CD14-positive monocyte (primary cell): ENCODE measurements at regions not wholly inside any gene's neighbourhood (a gene's known extent, or its start where the extent isn't known, plus 50 kb on each side); places are given as distances from the start of the nearest gene placed in this dataset.

Source experiments
- DNase-seq, 3 donors: peaks; one replicate each; pipeline ENCODE4 v3.0.0-alpha.2; 2011 to 2022
- H2AFZ ChIP-seq: 2 replicates; pipeline ENCODE4 v1.6.0; 2012; ENCODE audit warnings: mild to moderate bottlenecking, low read depth, low read length, inconsistent platforms; ENCODE audit not compliant: insufficient read depth, poor library complexity, severe bottlenecking
- H3K27ac ChIP-seq, 2 donors: 1 replicate in 1 of 2; 2 replicates in 1 of 2; pipeline ENCODE4 v1.5.1; 2012 to 2013; ENCODE audit warnings: low read length in 2 of 2, control low read depth in 1 of 2, inconsistent platforms in 1 of 2, low read depth in 1 of 2, mild to moderate bottlenecking in 1 of 2
- H3K27me3 ChIP-seq, 2 donors: one replicate each; pipeline versions ENCODE4 v1.6.0 to v1.6.1; 2011 to 2013; ENCODE audit warnings: low read length in 2 of 2; ENCODE audit not compliant: control insufficient read depth in 2 of 2, insufficient read depth in 2 of 2
- H3K36me3 ChIP-seq, 2 donors: replicated peaks in 1 of 2; 1 replicate in 1 of 2; 2 replicates in 1 of 2; pipeline versions ENCODE4 v1.5.1 to v1.6.1; 2012 to 2013; ENCODE audit warnings: low read length in 2 of 2, control low read depth in 1 of 2, inconsistent platforms in 1 of 2, mild to moderate bottlenecking in 1 of 2; ENCODE audit not compliant: insufficient read depth in 2 of 2, control insufficient read depth in 1 of 2
- H3K4me1 ChIP-seq, 2 donors: 1 replicate in 1 of 2; 2 replicates in 1 of 2; pipeline versions ENCODE4 v1.5.1 to v1.6.1; 2012 to 2013; ENCODE audit warnings: low read length in 2 of 2, control low read depth in 1 of 2, inconsistent platforms in 1 of 2, mild to moderate bottlenecking in 1 of 2, moderate library complexity in 1 of 2; ENCODE audit not compliant: insufficient read depth in 2 of 2, control insufficient read depth in 1 of 2
- H3K4me2 ChIP-seq: replicated peaks from 2 replicates; pipeline ENCODE3; 2012; ENCODE audit warnings: low read length, moderate library complexity, mild to moderate bottlenecking; ENCODE audit not compliant: poor library complexity, severe bottlenecking; ENCODE audit errors: extremely low read depth
- H3K4me3 ChIP-seq, 3 experiments: fragments of 200-600 bp in 1 of 3; sonication (generic) in 1 of 3; replicated peaks in 1 of 3; 1 replicate in 2 of 3; 2 replicates in 1 of 3; pipeline ENCODE4 v1.5.1; 2011 to 2013; ENCODE audit warnings: low read length in 3 of 3, mild to moderate bottlenecking in 3 of 3, control low read depth in 2 of 3, low read depth in 2 of 3, inconsistent platforms in 1 of 3, moderate library complexity in 1 of 3
- H3K79me2 ChIP-seq: 2 replicates; pipeline ENCODE4 v1.6.0; 2012; ENCODE audit warnings: mild to moderate bottlenecking, control low read depth, inconsistent platforms, low read length, moderate library complexity; ENCODE audit not compliant: insufficient read depth
- H3K9ac ChIP-seq: 2 replicates; pipeline ENCODE4 v1.6.0; 2017; ENCODE audit warnings: low read length, mild to moderate bottlenecking; ENCODE audit not compliant: insufficient read depth, poor library complexity, severe bottlenecking
- H3K9me3 ChIP-seq, 2 donors: replicated peaks in 1 of 2; 1 replicate in 1 of 2; 2 replicates in 1 of 2; pipeline versions ENCODE4 v1.5.1 to v1.6.1; 2012 to 2013; ENCODE audit warnings: low read length in 2 of 2, control low read depth in 1 of 2; ENCODE audit not compliant: control insufficient read depth in 1 of 2, insufficient read depth in 1 of 2
- H4K20me1 ChIP-seq: 2 replicates; pipeline ENCODE4 v1.6.0; 2012; ENCODE audit warnings: mild to moderate bottlenecking, low read length, control low read depth, moderate library complexity; ENCODE audit not compliant: insufficient read depth
- H3K27ac Mint-ChIP-seq, 7 donors: one replicate each; pipeline ENCODE4 v1.8.0; 2020; ENCODE audit warnings: mild to moderate bottlenecking in 7 of 7, mixed read lengths in 7 of 7, moderate library complexity in 6 of 7, inconsistent platforms in 2 of 7
- H3K27me3 Mint-ChIP-seq, 3 donors: one replicate each; pipeline ENCODE4 v1.8.0; 2021 to 2022; ENCODE audit warnings: low read depth in 3 of 3, mild to moderate bottlenecking in 3 of 3, mixed read lengths in 3 of 3, moderate library complexity in 3 of 3, inconsistent platforms in 1 of 3
- H3K36me3 Mint-ChIP-seq, 2 donors: one replicate each; pipeline ENCODE4 v1.8.0; 2020; ENCODE audit warnings: mixed read lengths in 2 of 2, inconsistent platforms in 1 of 2, mild to moderate bottlenecking in 1 of 2
- H3K4me1 Mint-ChIP-seq: one replicate; pipeline ENCODE4 v1.8.0; 2020; ENCODE audit warnings: mild to moderate bottlenecking, mixed read lengths
- H3K4me3 Mint-ChIP-seq, 2 donors: one replicate each; pipeline ENCODE4 v1.8.0; 2020; ENCODE audit warnings: mild to moderate bottlenecking in 2 of 2, mixed read lengths in 2 of 2, moderate library complexity in 1 of 2
- H3K9me3 Mint-ChIP-seq, 7 donors: one replicate each; pipeline ENCODE4 v1.8.0; 2020 to 2022; ENCODE audit warnings: mixed read lengths in 7 of 7, mild to moderate bottlenecking in 6 of 7, moderate library complexity in 6 of 7, inconsistent platforms in 2 of 7
- CTCF ChIP-seq: fragments of 200-600 bp; IDR thresholded peaks from one replicate; pipeline ENCODE4 v1.8.0; 2022; ENCODE audit warnings: antibody characterized with exemption, mild to moderate bottlenecking
- WGBS: methylation state at CpG from one replicate; pipeline ENCODE4 v1.1.5; 2013; ENCODE audit warnings: missing lambda C conversion rate; ENCODE audit not compliant: insufficient coverage; 5-methylcytosine and 5-hydroxymethylcytosine counted together
- intact Hi-C, 2 donors: fragments of 100-400 bp; cut with micrococcal nuclease; formaldehyde crosslinking; loops; one replicate each; pipeline versions ENCODE4 v1.15.0 to v1.15.1; 2023

- Mint-ChIP-seq H3K9me3 (peaks cover 0 to 11% (median 3%) of the 10 kb centered on the region in 7 donors), H3K4me1 (no peaks in the 10 kb centered on the region), H3K36me3 (peaks cover 0 to 2% of the 10 kb centered on the region in 2 donors), H3K27ac (no peak overlapping the region), H3K27me3 (peaks cover 0 to 2% (median 1%) of the 10 kb centered on the region in 3 donors), H3K4me3 (no peak overlapping the region)
- Histone ChIP-seq H2AFZ (no peak overlapping the region), H3K9me3 (peaks cover 0 to 3% of the 10 kb centered on the region in 2 donors), H3K27me3 (no peaks in the 10 kb centered on the region), H3K79me2 (no peaks in the 10 kb centered on the region), H3K27ac (no peak overlapping the region), H3K4me1 (no peaks in the 10 kb centered on the region), H3K36me3 (no peaks in the 10 kb centered on the region), H3K4me3 (no peak overlapping the region), H3K4me2 (no peak overlapping the region), H4K20me1 (no peaks in the 10 kb centered on the region), H3K9ac (no peak overlapping the region)
- no peak for DNase-seq
- intact Hi-C loops = no loop called here
- WGBS = no CpG with 5 or more reads among the region's 1 CpG
- TF ChIP-seq CTCF = no peak
These were observed 207.4 kb downstream of the TANC2 start for GRCh38 chr17:63173450-63173849.

GRCh38 chr17:63173903-63174302 lies 207.9 kb downstream of the TANC2 start:
- no peaks in the 10 kb centered on the region for H3K27me3 ChIP-seq
- no peaks in the 10 kb centered on the region for H3K4me1 ChIP-seq
- H3K9ac ChIP-seq = no peak overlapping the region
- no peak overlapping the region for H3K27ac ChIP-seq
- no peaks in the 10 kb centered on the region for H4K20me1 ChIP-seq
- no peak for TF ChIP-seq CTCF
- H3K4me1 Mint-ChIP-seq = no peaks in the 10 kb centered on the region
- H3K9me3 Mint-ChIP-seq = peaks cover 0 to 11% (median 3%) of the 10 kb centered on the region in 7 donors
- peaks cover 0 to 2% of the 10 kb centered on the region in 2 donors for H3K36me3 Mint-ChIP-seq
- DNase-seq = no peak
- WGBS = no CpG with 5 or more reads among the region's 1 CpG
- H3K27ac Mint-ChIP-seq = no peak overlapping the region
- no peak overlapping the region for H3K4me3 ChIP-seq
- intact Hi-C loops = no loop called here
- no peak overlapping the region for H3K4me3 Mint-ChIP-seq
- peaks cover 0 to 3% of the 10 kb centered on the region in 2 donors for H3K9me3 ChIP-seq
- H2AFZ ChIP-seq = no peak overlapping the region
- H3K36me3 ChIP-seq = no peaks in the 10 kb centered on the region
- no peak overlapping the region for H3K4me2 ChIP-seq
- no peaks in the 10 kb centered on the region for H3K79me2 ChIP-seq
- H3K27me3 Mint-ChIP-seq = peaks cover 0 to 2% (median 1%) of the 10 kb centered on the region in 3 donors
